SKM-1 treated with dmso at 0.1 percent for 144 hours (cell line): ENCODE measurements at regions not wholly inside any gene's neighbourhood (a gene's known extent, or its start where the extent isn't known, plus 50 kb on each side); places are given as distances from the start of the nearest gene placed in this dataset.
"Not testable (repeated sequence)": the region's sequence is repeated elsewhere in the genome, so short reads cannot be mapped to it uniquely, and the experiment has no call there.

Source experiments
- DNase-seq: peaks from one replicate; lab custom pipeline; 2025; ENCODE audit not compliant: unreplicated experiment; lab: John Stamatoyannopoulos, UW

GRCh38 chr13:42396901-42397655 is 125.1 kb downstream of the AKAP11 start:
- no peak for DNase-seq

- DNase-seq: no peak
These were observed 126.6 kb downstream of the AKAP11 start for GRCh38 chr13:42398533-42398932.

- DNase-seq: no peak
These were observed 128.4 kb downstream of the AKAP11 start for GRCh38 chr13:42400188-42400833.

GRCh38 chr13:42401376-42401775 is 129.4 kb downstream of the AKAP11 start:
- no peak for DNase-seq

GRCh38 chr13:42405665-42406390 is 133.9 kb downstream of the AKAP11 start:
- no peak for DNase-seq

- no peak for DNase-seq
These were observed 137.1 kb downstream of the AKAP11 start for GRCh38 chr13:42409075-42409474.

GRCh38 chr13:42409551-42409950 is 137.6 kb downstream of the AKAP11 start:
- no peak for DNase-seq

GRCh38 chr13:42412812-42413483 is 141.0 kb downstream of the AKAP11 start:
- DNase-seq: no peak

- no peak for DNase-seq
These were observed 141.5 kb downstream of the AKAP11 start for GRCh38 chr13:42413484-42413815.

GRCh38 chr13:42417626-42418025 is 145.7 kb downstream of the AKAP11 start:
- DNase-seq: no peak

GRCh38 chr13:42418184-42418583 is 146.2 kb downstream of the AKAP11 start:
- no peak for DNase-seq

GRCh38 chr13:42420304-42420703 is 148.4 kb downstream of the AKAP11 start:
- no peak for DNase-seq

GRCh38 chr13:42422681-42423080 is 150.7 kb downstream of the AKAP11 start:
- DNase-seq: no peak

GRCh38 chr13:42424182-42424581 is 149.8 kb upstream of the TNFSF11 start:
- DNase-seq: no peak

GRCh38 chr13:42445354-42445753 is 128.6 kb upstream of the TNFSF11 start:
- no peak for DNase-seq

- DNase-seq: not testable (repeated sequence)
These were observed 127.4 kb upstream of the TNFSF11 start for GRCh38 chr13:42446597-42446996.

GRCh38 chr13:42453091-42453645 is 120.8 kb upstream of the TNFSF11 start:
- DNase-seq: no peak

- no peak for DNase-seq
These were observed 119.2 kb upstream of the TNFSF11 start for GRCh38 chr13:42454749-42455148.

- no peak for DNase-seq
These were observed 115.8 kb upstream of the TNFSF11 start for GRCh38 chr13:42458193-42458592.

GRCh38 chr13:42466123-42466522 is 107.8 kb upstream of the TNFSF11 start:
- no peak for DNase-seq

GRCh38 chr13:42466609-42467008 is 107.3 kb upstream of the TNFSF11 start:
- DNase-seq: no peak
